Caco-2 (cell line): ENCODE measurements at regions not wholly inside any gene's neighbourhood (a gene's known extent, or its start where the extent isn't known, plus 50 kb on each side); places are given as distances from the start of the nearest gene placed in this dataset.

Source experiments
- BruUV-seq: library from RNA; stranded (reverse); fragments of 400-500 nt; replicated peaks from 2 replicates; lab custom pipeline; 2021; lab: Mats Ljungman, UMichigan
- CTCF ChIA-PET: fragments of 300-600 bp; sonication (Branson Sonifier 250); formaldehyde crosslinking; loops from one replicate; lab custom pipeline; 2022; ENCODE audit warnings: antibody characterized with exemption; lab: Charles Lee
- POLR2A ChIA-PET: fragments of 300-600 bp; sonication (Branson Sonifier 250); formaldehyde crosslinking; loops from one replicate; lab custom pipeline; 2022; ENCODE audit warnings: antibody characterized with exemption; lab: Charles Lee
- DNase-seq, 2 experiments: peaks; one replicate each; pipeline versions ENCODE4 v3.0.0 to v3.0.0-alpha.2; 2020 to 2022
- H3K27me3 ChIP-seq: replicated peaks from 2 replicates; pipeline ENCODE4 v1.6.0; 2011; ENCODE audit warnings: low read length; ENCODE audit not compliant: control insufficient read depth, insufficient read depth
- H3K36me3 ChIP-seq: 2 replicates; pipeline ENCODE4 v1.5.1; 2011; ENCODE audit warnings: low read length; ENCODE audit not compliant: control insufficient read depth, insufficient read depth
- H3K4me1 ChIP-seq: fragments of 250-450 bp; sonication (Bioruptor Pico); 2 replicates; pipeline ENCODE4 v1.5.1; 2020; ENCODE audit warnings: mild to moderate bottlenecking
- H3K4me3 ChIP-seq: 2 replicates; pipeline ENCODE4 v1.5.1; 2011; ENCODE audit warnings: low read depth, mild to moderate bottlenecking, control low read depth, low read length
- H3K9me3 ChIP-seq: fragments of 250-450 bp; sonication (Bioruptor Pico); 2 replicates; pipeline ENCODE4 v1.5.1; 2020; ENCODE audit warnings: mild to moderate bottlenecking, moderate library complexity
- H3K27ac Mint-ChIP-seq: one replicate; pipeline ENCODE4 v1.8.0; 2022; ENCODE audit warnings: mixed read lengths; ENCODE audit not compliant: unreplicated experiment
- H3K27me3 Mint-ChIP-seq: one replicate; pipeline ENCODE4 v1.8.0; 2022; ENCODE audit warnings: mixed read lengths; ENCODE audit not compliant: insufficient read depth, unreplicated experiment
- H3K36me3 Mint-ChIP-seq: one replicate; pipeline ENCODE4 v1.8.0; 2022; ENCODE audit warnings: mild to moderate bottlenecking, mixed read lengths; ENCODE audit not compliant: insufficient read depth, unreplicated experiment
- H3K4me1 Mint-ChIP-seq: one replicate; pipeline ENCODE4 v1.8.0; 2022; ENCODE audit warnings: low read depth, mixed read lengths; ENCODE audit not compliant: unreplicated experiment
- H3K4me3 Mint-ChIP-seq: one replicate; pipeline ENCODE4 v1.8.0; 2022; ENCODE audit warnings: mild to moderate bottlenecking, moderate library complexity, mixed read lengths; ENCODE audit not compliant: unreplicated experiment
- H3K9me3 Mint-ChIP-seq: one replicate; pipeline ENCODE4 v1.8.0; 2022; ENCODE audit warnings: mixed read lengths; ENCODE audit not compliant: unreplicated experiment
- CTCF ChIP-seq, 2 experiments: fragments of 200-600 bp in 1 of 2; IDR thresholded peaks; 1 replicate in 1 of 2; 2 replicates in 1 of 2; pipeline versions ENCODE4 v1.5.1 to v1.8.0; 2011 to 2022; ENCODE audit warnings: antibody characterized with exemption in 1 of 2, control low read depth in 1 of 2, inconsistent platforms in 1 of 2, low read depth in 1 of 2, low read length in 1 of 2, mild to moderate bottlenecking in 1 of 2, moderate library complexity in 1 of 2; ENCODE audit not compliant: insufficient read depth in 1 of 2, severe bottlenecking in 1 of 2, unreplicated experiment in 1 of 2
- intact Hi-C: fragments of 100-400 bp; cut with micrococcal nuclease; formaldehyde crosslinking; loops from one replicate; pipeline ENCODE4 v1.10.0; 2022; ENCODE audit not compliant: unreplicated experiment

GRCh38 chrX:95945528-95945927 lies 739.1 kb upstream of the DIAPH2 start:
- H3K4me1 Mint-ChIP-seq, result no peaks in the 10 kb centered on the region
- Histone ChIP-seq H3K36me3 (no peaks in the 10 kb centered on the region), H3K4me1 (no peaks in the 10 kb centered on the region), H3K27me3 (no peaks in the 10 kb centered on the region), H3K9me3 (no peaks in the 10 kb centered on the region), H3K4me3 (no peak overlapping the region)
- no peak for TF ChIP-seq CTCF (IDR thresholded peaks at IDR 0.05; ENCODE audit: insufficient read depth in 1 of 2, low read depth in 1 of 2, low read length in 1 of 2, severe bottlenecking in 1 of 2, unreplicated experiment in 1 of 2)
- H3K9me3 Mint-ChIP-seq, result no peaks in the 10 kb centered on the region
- no peak for DNase-seq
- no peaks in the 10 kb centered on the region for H3K36me3 Mint-ChIP-seq
- POLR2A ChIA-PET, result no interaction called here
- H3K4me3 Mint-ChIP-seq, result no peak overlapping the region
- H3K27ac Mint-ChIP-seq, result no peak overlapping the region
- BruUV-seq, result no TSS peak
- H3K27me3 Mint-ChIP-seq, result no peaks in the 10 kb centered on the region
- CTCF ChIA-PET, result no interaction called here
- intact Hi-C loops, result no loop called here

GRCh38 chrX:95949588-95949987 lies 735.1 kb upstream of the DIAPH2 start:
- Mint-ChIP-seq H3K27ac (no peak overlapping the region), H3K4me1 (no peaks in the 10 kb centered on the region), H3K4me3 (no peak overlapping the region), H3K36me3 (no peaks in the 10 kb centered on the region), H3K27me3 (no peaks in the 10 kb centered on the region), H3K9me3 (no peaks in the 10 kb centered on the region)
- POLR2A ChIA-PET, result no interaction called here
- Histone ChIP-seq H3K9me3 (no peaks in the 10 kb centered on the region), H3K36me3 (no peaks in the 10 kb centered on the region), H3K27me3 (no peaks in the 10 kb centered on the region), H3K4me3 (no peak overlapping the region), H3K4me1 (no peaks in the 10 kb centered on the region)
- CTCF ChIA-PET, result no interaction called here
- BruUV-seq, result no TSS peak
- intact Hi-C loops, result no loop called here
- DNase-seq, result no peak
- no peak for TF ChIP-seq CTCF (IDR thresholded peaks at IDR 0.05; ENCODE audit: insufficient read depth in 1 of 2, low read depth in 1 of 2, low read length in 1 of 2, severe bottlenecking in 1 of 2, unreplicated experiment in 1 of 2)

- Mint-ChIP-seq H3K36me3 (no peaks in the 10 kb centered on the region), H3K27ac (no peak overlapping the region), H3K27me3 (no peaks in the 10 kb centered on the region), H3K4me1 (no peaks in the 10 kb centered on the region), H3K9me3 (no peaks in the 10 kb centered on the region), H3K4me3 (no peak overlapping the region)
- POLR2A ChIA-PET, result no interaction called here
- H3K27me3 ChIP-seq, result no peaks in the 10 kb centered on the region
- H3K4me3 ChIP-seq, result no peak overlapping the region
- DNase-seq, result no peak
- no peaks in the 10 kb centered on the region for H3K36me3 ChIP-seq
- TF ChIP-seq CTCF (IDR thresholded peaks at IDR 0.05; ENCODE audit: insufficient read depth in 1 of 2, low read depth in 1 of 2, low read length in 1 of 2, severe bottlenecking in 1 of 2, unreplicated experiment in 1 of 2), result no peak
- BruUV-seq, result no TSS peak
- H3K9me3 ChIP-seq, result no peaks in the 10 kb centered on the region
- no peaks in the 10 kb centered on the region for H3K4me1 ChIP-seq
- CTCF ChIA-PET, result no interaction called here
- intact Hi-C loops, result no loop called here
These were observed 734.0 kb upstream of the DIAPH2 start for GRCh38 chrX:95950679-95951078.
